Panc1 (cell line): ENCODE measurements at regions not wholly inside any gene's neighbourhood (a gene's known extent, or its start where the extent isn't known, plus 50 kb on each side); places are given as distances from the start of the nearest gene placed in this dataset.

ENCODE experiments used
- ATAC-seq: fragments of 200-7000 bp; cut with Tn5 transposase; 2 replicates; pipeline ENCODE4 v1.9.1; 2020; ENCODE audit warnings: mild to moderate bottlenecking, moderate library complexity
- BruUV-seq: library from RNA; stranded (reverse); fragments of 400-500 nt; replicated peaks from 2 replicates; lab custom pipeline; 2021; lab: Mats Ljungman, UMichigan
- CTCF ChIA-PET: fragments of 300-600 bp; sonication (Branson Sonifier 250); formaldehyde crosslinking; loops from one replicate; lab custom pipeline; 2022; ENCODE audit warnings: antibody characterized with exemption; lab: Charles Lee
- POLR2A ChIA-PET: fragments of 300-600 bp; sonication (Branson Sonifier 250); formaldehyde crosslinking; loops from one replicate; lab custom pipeline; 2022; ENCODE audit warnings: antibody characterized with exemption; lab: Charles Lee
- DNase-seq: peaks from one replicate; pipeline ENCODE4 v3.0.0-alpha.2; 2010; ENCODE audit warnings: low read depth, low spot score
- H3K27ac ChIP-seq: 2 replicates; pipeline ENCODE4 v1.5.1; 2011; ENCODE audit warnings: mild to moderate bottlenecking, low read length, inconsistent platforms
- H3K27me3 ChIP-seq: fragments of 200-500 bp; sonication (Bioruptor generic); 2 replicates; pipeline ENCODE4 v1.6.0; 2014; ENCODE audit warnings: low read length, inconsistent platforms; ENCODE audit not compliant: control insufficient read depth, insufficient read depth
- H3K36me3 ChIP-seq: fragments of 200-500 bp; sonication (Bioruptor generic); 2 replicates; pipeline ENCODE4 v1.5.1; 2014; ENCODE audit warnings: inconsistent platforms, mild to moderate bottlenecking, low read length, moderate library complexity; ENCODE audit not compliant: control insufficient read depth, insufficient read depth
- H3K4me1 ChIP-seq: 2 replicates; pipeline ENCODE4 v1.5.1; 2011; ENCODE audit warnings: inconsistent platforms, mild to moderate bottlenecking, low read length, moderate library complexity; ENCODE audit not compliant: control insufficient read depth, insufficient read depth
- H3K4me3 ChIP-seq, 2 experiments: 2 replicates each; pipeline ENCODE4 v1.5.1; 2011 to 2012; ENCODE audit warnings: low read depth in 2 of 2, low read length in 2 of 2, mild to moderate bottlenecking in 2 of 2, inconsistent platforms in 1 of 2, moderate library complexity in 1 of 2
- H3K9me3 ChIP-seq: fragments of 200-500 bp; sonication (Bioruptor generic); 2 replicates; pipeline ENCODE4 v1.5.1; 2014; ENCODE audit warnings: low read depth, mild to moderate bottlenecking, inconsistent platforms, low read length, moderate library complexity; ENCODE audit not compliant: control insufficient read depth, insufficient read depth
- CTCF ChIP-seq: fragments of 450-650 bp; IDR thresholded peaks from 2 replicates; pipeline ENCODE4 v1.5.1; 2017; ENCODE audit warnings: mild to moderate bottlenecking
- POLR2AphosphoS5 ChIP-seq: IDR thresholded peaks from 2 replicates; pipeline ENCODE4 v1.6.1; 2012; ENCODE audit warnings: mild to moderate bottlenecking, low read depth, low read length, moderate library complexity
- REST ChIP-seq, 2 experiments: IDR thresholded peaks; 2 replicates each; pipeline ENCODE4 v1.6.1; 2011 to 2012; ENCODE audit warnings: low read depth in 2 of 2, control low read depth in 1 of 2, low read length in 1 of 2, mild to moderate bottlenecking in 1 of 2, moderate library complexity in 1 of 2; ENCODE audit not compliant: insufficient read depth in 1 of 2
- SIN3A ChIP-seq: IDR thresholded peaks from 2 replicates; pipeline ENCODE4 v1.6.1; 2012; ENCODE audit warnings: low read depth, mild to moderate bottlenecking, low read length, moderate library complexity, borderline replicate concordance; ENCODE audit not compliant: insufficient read depth
- TCF7L2 ChIP-seq: IDR thresholded peaks from 2 replicates; pipeline ENCODE4 v1.6.1; 2011; ENCODE audit warnings: mild to moderate bottlenecking, low read depth, low read length, inconsistent platforms
- in situ Hi-C: cut with HindIII; loops from 2 replicates; pipeline ENCODE4 v1.10.0; 2016; ENCODE audit warnings: low sequenced_read_pairs, low pct_unique_long_range_greater_than_20kb
- intact Hi-C: fragments of 100-400 bp; cut with micrococcal nuclease; formaldehyde crosslinking; loops from one replicate; pipeline ENCODE4 v1.10.0; 2022; ENCODE audit not compliant: unreplicated experiment

DNA sequence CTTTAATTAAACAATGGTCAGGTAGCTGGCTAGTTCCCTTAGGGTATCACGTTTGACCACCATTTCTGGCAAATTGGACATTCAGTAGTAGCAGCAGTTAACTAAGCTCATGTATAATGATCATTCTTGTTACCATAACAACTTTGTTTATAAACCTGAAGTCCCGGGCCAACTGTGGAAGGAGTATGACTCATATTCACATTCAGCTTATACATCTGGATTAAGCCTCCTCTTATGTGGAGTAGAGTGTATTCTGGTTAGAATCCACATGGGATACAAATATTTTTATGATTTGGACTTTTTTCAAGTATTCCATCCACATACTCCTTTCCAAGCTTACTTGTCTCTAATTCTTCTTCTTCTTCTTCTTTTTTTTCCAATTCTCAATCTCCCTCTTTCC lies 70.3 kb upstream of the ZSWIM2 start:
- no peak for ATAC-seq
- in situ Hi-C loops (no loop called here), intact Hi-C loops (no loop called here)
- no peak overlapping the region for H3K27ac ChIP-seq
- H3K9me3 ChIP-seq: no peaks in the 10 kb centered on the region
- POLR2A ChIA-PET: no interaction called here
- H3K4me1 ChIP-seq: no peaks in the 10 kb centered on the region
- CTCF ChIA-PET: no interaction called here
- H3K27me3 ChIP-seq: no peaks in the 10 kb centered on the region
- no TSS peak for BruUV-seq
- DNase-seq: no peak
- H3K4me3 ChIP-seq: no peak overlapping the region
- TF ChIP-seq SIN3A (no peak), CTCF (no peak), TCF7L2 (no peak), REST (IDR thresholded peaks at IDR 0.05; ENCODE audit: insufficient read depth in 1 of 2, low read depth in 2 of 2, low read length in 1 of 2) (no peak), POLR2AphosphoS5 (no peak)
- no peaks in the 10 kb centered on the region for H3K36me3 ChIP-seq

GRCh38 chr2:186918495-186918894 lies 69.5 kb upstream of the ZSWIM2 start:
- no TSS peak for BruUV-seq
- Histone ChIP-seq H3K27ac (no peak overlapping the region), H3K27me3 (no peaks in the 10 kb centered on the region), H3K36me3 (no peaks in the 10 kb centered on the region), H3K9me3 (no peaks in the 10 kb centered on the region), H3K4me3 (no peak overlapping the region), H3K4me1 (no peaks in the 10 kb centered on the region)
- ATAC-seq (no peak), DNase-seq (no peak)
- intact Hi-C loops (no loop called here), in situ Hi-C loops (no loop called here)
- ChIA-PET CTCF (no interaction called here), POLR2A (no interaction called here)
- TF ChIP-seq TCF7L2 (no peak), CTCF (no peak), POLR2AphosphoS5 (no peak), SIN3A (no peak), REST (IDR thresholded peaks at IDR 0.05; ENCODE audit: insufficient read depth in 1 of 2, low read depth in 2 of 2, low read length in 1 of 2) (no peak)
